HepG2 (cell line): ENCODE measurements at regions not wholly inside any gene's neighbourhood (a gene's known extent, or its start where the extent isn't known, plus 50 kb on each side); places are given as distances from the start of the nearest gene placed in this dataset.

Experiments used
- POLR2A ChIP-seq, 2 experiments: IDR thresholded peaks; 2 replicates each; pipeline ENCODE4 v1.6.1; 2011; ENCODE audit warnings: low read depth in 2 of 2, low read length in 2 of 2, mild to moderate bottlenecking in 1 of 2, moderate library complexity in 1 of 2; ENCODE audit not compliant: insufficient read depth in 1 of 2
- RBAK ChIP-seq: sonication (generic); formaldehyde crosslinking; IDR thresholded peaks from 2 replicates; pipeline ENCODE4 v1.5.1; 2020; ENCODE audit warnings: mild to moderate bottlenecking, missing genetic modification reagents
- ZNF724P ChIP-seq: sonication (generic); formaldehyde crosslinking; IDR thresholded peaks from 2 replicates; pipeline ENCODE4 v1.8.0; 2022; ENCODE audit warnings: missing genetic modification reagents, borderline replicate concordance

DNA sequence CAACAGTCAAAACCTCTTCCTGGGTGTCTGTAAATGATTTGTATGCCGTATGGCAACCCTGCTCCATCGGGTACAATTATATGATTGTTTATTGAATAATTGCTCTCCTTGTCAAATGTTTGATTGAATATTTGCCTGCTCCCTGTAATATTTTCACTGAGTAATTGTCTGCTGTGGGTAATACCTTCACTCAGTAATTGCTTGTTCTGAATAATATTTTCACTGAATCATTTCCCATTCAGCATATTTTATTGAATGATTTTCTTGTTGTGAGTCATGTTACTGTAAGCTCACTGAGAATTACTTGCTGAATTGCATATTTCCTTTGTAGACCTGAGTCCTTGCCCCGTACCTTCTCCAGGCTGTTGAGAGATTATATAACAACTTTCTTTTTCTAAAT lies 535.2 kb downstream of the METTL4 start:
- TF ChIP-seq ZNF724P (CRISPR knock-in tag) = no peak
- no peak for TF ChIP-seq POLR2A (IDR thresholded peaks at IDR 0.05; ENCODE audit: insufficient read depth in 1 of 2, low read depth in 2 of 2, low read length in 2 of 2)
- no peak for TF ChIP-seq RBAK (CRISPR knock-in tag)
